NCI-H526 treated with DMSO at 0.1 percent for 48 hours (cell line): ENCODE measurements at regions not wholly inside any gene's neighbourhood (a gene's known extent, or its start where the extent isn't known, plus 50 kb on each side); places are given as distances from the start of the nearest gene placed in this dataset.

Experiments used
- DNase-seq: peaks from one replicate; lab custom pipeline; 2025; lab: John Stamatoyannopoulos, UW

DNA sequence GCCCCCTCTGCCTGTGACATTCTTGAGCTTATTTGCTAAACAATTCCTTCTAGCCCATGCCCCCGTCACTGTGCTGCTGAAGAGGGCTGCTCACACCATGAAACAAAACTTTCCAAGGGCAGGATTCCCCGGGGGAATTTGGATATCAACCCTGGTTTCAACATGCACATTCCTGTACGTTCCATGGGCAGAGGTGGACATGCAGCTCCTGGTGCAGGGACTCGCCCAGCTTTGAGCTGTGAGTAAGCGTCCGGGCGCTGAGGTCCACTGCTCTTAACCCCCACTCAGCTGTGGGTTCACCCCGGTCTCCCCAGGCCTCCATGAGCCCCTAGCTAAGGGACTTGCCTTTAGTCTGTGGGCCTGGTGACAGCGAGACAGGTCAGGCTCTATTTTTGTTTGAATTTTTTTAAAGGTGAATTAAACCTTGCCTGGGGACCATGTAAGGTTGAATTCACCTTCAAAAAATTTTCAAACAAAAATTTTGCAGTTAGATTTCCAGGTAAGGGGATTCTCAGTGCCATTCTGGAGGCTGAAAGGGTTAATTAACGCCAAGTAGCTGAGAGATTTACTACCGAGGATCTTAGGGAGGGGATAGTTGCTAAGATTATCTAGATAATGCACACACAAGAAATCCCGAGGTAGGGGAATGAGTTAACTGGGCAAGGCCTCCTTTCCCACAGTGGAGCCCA, 70.3 kb upstream of the SLC22A23 start:
- no peak for DNase-seq

DNA sequence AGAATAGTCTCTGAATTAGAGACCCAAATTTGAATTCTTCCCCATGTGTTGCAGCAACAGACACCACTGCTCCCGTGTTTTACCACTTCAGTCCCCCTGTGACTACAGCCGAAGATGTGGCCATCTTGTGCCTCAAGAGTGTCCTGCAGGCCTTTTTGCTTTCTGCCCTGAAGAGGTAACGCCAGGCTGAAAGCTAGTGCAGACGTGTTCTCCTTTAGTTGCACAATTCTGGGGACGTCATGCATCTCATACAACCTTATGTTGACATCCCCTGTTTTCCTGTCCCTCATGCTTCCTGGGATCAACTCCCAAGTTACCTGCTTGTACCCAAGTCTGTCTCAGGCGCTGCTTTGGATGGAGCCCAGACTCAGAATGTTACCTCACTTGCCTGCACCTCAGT, 69.1 kb upstream of the SLC22A23 start:
- no peak for DNase-seq

DNA sequence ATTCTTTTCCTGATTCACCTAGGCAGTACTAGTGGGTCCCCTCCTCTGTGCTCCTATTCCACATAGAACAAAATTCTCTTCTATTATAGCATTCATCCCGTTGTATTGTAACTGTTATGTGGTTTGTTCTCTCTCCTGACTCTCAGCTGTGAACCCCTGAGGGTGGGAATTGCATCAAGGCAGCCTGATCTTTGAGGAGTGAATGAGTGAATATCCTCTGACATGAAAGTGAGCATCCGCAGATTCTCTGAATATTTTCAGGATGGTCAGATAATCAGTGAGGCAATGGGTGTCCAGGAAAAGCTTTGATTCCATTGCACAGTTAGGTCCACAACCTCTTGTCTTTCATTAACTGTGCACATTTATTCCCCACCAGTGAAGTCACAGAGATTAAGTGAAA, 67.6 kb upstream of the SLC22A23 start:
- no peak for DNase-seq

DNA sequence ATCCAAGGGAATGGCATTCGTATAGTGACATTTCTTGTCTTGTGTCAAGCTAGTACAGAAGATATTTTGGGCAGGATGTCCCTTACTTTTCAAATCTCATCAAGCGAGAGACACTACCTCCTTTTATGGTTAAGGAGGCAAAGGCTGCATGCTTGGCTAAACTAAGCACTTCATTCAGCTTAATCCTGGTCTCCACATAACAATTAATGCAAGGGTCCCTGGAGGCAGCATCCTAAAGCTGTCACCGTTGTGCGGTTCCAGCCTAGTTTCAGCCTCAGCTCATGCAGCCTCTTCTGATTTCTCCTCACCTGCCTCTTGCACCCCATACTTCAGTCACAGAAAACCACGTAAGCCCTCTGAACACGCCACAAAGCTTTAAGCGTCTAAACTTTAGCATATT, 67.1 kb upstream of the SLC22A23 start:
- no peak for DNase-seq

DNA sequence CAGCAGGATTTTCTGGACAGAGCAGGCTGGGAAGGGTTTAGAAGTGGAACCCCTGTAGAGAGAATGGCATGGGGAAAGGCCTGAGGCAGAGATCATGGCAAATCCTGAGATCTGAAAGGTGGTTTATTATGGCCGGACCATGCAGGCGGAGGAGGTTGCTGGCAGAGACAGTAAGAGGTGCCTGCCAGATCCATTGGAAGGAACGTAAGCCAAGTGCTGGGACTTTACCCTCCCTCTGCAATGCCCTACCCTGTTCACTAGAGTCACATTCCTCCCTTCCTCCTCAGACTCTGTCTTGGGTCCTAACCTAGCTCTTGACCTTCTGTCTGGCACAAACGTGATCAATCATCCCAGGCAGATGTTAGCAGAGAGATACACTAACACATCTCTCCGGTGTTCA, 66.4 kb upstream of the SLC22A23 start:
- DNase-seq, result no peak

DNA sequence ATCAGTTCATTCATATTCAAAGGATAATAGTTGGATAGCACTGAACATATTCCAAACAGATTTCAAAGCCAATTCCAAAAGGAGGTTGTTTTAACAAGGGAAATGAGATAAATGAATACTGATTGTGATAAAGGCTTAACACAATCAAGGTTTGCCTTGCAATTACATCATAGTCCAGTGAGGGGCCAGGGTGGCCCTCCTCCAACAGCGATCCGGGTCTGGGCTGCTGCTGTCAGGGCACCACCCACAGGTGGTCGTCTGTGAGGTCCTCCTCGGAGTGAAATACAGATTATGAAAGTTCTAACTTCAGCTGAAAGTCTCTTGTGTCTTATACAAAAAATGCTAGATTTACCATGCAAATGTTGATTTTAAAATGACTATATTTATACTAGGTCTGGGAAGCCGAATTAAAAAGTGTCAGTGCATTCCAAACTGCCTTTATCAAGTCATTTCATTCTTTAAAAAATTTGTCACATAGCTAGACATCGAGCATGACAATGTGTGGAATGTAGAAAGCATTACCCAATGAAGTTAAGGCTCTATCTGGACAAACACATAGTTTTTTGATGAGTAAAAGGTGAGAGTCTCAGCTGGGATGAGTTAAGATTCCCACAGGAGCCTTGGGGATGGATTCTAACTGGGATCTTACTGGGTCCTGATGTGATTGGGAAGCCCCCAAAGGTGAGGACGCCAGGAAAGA, 65.9 kb upstream of the SLC22A23 start:
- DNase-seq, result no peak

DNA sequence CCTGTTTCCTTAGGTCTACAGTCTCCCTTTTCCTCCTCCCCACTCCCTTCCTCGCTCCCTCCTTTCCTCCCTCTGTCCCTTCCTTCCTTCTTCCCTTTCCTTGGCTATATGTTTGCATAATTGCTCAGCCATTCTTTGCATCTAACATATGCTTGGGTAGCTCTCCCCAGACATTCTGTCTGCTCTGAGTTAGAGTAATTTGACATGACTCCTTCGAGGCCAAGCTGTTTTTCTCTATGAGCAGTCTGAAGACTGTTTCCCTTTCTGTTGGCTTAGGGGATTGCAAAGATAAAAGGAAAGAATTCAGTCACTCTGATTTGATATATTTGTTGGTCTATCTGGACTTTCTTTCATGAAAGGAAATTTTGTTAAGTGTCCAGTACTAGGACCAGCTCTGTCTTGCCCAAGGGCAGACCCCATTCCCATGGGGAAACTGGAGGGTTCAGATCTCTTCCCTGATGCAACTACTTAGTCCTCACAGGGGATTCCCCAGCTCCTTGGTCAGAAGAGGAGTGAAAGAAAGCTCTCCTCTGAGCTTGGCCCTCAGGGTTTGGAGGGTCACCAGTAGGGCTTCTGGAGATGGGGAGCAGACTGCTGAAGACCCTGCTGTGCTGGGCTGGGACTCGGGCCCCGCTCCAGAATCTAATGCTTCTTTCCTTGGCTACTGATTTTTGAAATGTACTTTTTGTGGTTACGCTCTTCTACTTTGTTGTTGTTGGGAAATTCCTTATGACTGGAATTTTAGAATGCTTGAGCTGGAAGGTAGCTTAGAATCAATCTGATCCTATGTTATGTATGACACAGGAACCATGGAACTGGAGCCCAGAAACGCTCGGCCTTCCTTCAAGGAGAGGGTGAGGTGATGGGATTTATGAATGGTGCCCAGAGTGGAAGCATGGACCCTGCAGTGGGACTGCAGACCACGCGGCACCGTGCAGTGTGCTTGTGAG, 63.7 kb upstream of the SLC22A23 start:
- DNase-seq, result no peak

DNA sequence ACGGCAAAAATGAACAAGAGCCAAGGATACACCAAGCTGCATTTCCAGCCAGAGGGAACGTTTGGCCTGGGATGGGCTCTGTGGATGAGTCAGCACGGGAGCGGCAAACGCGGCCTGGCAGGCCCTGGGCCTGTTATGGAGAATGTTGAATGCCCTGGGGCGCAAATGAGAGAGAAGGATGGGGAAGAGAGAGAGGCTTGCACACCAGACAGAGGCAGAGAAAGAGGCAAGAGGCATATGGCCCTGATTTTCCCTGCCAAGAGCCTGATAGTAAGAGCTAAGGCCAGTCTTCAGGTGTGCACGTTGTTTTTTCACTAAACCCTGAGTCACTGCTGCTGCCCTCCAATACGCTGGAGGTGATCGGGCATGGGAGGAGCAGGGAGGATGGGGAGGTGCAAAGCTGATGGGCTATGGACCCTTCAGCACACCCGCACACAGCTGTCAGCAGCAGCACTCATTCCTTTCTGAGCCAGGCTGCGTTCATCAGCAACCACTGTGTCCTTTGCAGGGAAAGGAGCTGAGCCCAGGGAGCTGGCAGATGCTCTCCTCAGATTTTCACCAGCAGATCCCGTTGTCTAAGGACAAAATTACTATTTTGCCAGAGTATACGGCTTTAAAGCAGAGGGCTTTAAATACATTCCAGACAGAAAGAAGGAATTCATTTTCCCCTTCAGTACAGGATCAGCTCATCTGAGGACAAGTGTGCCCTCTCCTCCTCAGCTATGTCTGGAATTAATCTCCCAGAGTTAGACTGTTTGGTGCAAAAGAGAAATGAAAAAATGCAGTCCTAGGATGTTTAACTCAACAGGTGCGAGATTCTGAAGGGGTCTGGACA, 61.7 kb upstream of the SLC22A23 start:
- no peak for DNase-seq

DNA sequence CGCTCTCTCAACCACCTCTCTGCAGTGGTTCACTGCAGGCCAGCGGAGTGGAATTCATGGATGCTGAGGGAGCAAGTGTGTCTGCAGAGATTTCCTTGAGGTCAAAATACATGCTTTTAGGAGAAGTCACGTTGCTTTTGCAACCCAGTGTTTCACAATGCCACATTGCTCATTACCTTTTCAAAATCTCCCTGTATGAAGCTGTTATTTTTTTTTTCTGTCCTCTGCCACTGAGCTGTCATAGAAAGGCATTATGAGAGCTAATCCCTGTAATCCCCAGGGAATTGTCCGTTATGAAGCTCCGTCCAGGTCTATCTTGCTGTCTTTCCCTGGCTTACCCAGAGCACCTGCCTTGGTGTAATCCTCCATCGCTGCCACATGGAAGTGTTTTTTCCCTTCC, 60.5 kb upstream of the SLC22A23 start:
- DNase-seq, result peak; percentile 43

DNA sequence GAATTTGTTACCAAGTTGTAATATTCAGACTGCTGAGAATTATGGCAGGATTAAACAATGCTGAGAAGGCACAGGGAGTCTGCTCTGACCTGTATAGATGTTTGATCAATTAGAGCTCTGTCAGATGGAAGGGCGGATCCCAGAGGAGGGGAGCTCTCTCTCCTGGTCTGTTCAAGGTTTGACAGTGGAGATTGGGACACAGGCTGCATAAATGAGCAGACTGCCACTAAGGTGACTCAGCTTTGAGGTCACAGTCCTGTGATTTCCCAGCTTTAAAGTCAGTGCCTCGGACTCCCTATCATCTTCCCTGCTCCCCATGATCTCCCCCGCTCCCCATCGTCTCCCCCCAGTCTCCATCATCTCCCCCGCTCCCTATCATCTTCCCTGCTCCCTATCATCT, 59.2 kb upstream of the SLC22A23 start:
- DNase-seq, result no peak

DNA sequence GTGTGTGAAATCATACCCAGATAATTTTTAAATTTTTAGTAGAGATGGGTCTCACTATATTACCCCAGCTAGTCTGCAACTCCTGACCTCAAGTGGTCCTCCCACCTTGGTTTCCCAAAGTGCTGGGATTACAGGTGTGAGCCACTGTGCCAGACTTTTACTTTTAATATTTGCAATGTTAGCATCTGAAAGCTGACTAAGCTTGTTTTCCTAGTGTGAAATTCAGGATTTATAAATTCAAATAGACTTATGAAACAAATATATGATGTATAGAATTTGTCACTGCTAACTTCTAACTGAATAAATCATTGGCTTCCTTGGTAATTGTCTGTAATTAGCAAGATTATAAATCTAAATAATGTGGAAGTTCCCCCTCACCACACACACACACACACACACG, 58.8 kb upstream of the SLC22A23 start:
- no peak for DNase-seq

DNA sequence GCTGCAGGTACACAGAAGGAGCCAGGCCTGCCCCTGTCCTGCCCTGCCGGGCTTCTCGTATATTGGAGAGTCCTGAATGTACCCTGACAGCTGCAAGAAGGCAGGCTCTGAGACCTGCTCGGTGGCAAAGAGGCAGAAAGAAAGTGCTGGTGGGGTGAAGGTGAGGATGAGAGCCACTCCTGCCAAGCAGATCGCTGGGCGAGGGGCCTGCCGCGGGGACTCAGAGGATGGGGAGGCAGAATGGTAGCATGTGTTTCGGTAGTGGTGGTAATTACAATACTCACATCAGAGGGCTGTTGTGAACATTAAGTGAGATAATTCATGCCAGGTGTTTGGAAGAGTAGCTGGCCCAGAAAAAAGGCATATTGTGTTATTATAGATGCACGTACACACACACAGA, 56.6 kb upstream of the SLC22A23 start:
- DNase-seq, result no peak

DNA sequence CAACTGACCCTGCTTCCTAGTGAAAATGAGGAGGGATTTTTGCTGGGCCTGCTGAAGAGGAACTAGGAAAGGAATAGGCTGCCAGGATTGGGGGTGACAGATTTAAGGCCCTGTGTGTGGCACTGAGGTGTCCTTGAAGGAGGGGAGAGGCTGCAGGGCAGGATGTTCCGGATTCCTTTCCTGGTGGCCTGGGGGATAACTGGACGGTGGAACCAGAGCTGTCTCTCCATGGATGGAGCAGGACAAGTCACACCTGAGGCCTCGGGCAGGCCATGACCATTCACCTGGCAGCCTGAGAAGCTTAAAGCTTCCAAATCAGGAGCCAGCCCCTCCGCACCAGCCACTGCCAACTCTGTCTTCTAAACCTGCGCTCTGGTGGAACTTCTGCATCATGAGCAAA, 56.0 kb upstream of the SLC22A23 start:
- no peak for DNase-seq

DNA sequence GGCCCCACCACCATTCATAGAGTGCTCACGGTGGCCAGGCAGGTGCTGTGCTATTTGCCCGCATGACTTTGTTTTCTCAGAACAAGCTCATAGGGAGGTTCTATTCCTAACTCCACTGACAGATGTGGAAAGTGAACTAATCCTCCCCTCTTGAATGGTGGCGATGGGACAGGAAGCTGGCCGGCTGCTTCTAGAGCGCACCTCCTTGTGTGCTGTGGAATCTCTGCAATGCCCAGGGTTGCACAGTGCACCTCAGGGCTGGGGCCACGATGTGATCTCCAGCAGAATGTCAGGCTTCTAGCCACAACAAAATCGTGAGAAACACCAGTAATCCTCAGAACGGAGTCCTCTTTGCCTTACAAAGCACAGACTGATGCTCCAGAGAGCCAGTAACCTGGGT, 53.8 kb upstream of the SLC22A23 start:
- DNase-seq, result no peak

DNA sequence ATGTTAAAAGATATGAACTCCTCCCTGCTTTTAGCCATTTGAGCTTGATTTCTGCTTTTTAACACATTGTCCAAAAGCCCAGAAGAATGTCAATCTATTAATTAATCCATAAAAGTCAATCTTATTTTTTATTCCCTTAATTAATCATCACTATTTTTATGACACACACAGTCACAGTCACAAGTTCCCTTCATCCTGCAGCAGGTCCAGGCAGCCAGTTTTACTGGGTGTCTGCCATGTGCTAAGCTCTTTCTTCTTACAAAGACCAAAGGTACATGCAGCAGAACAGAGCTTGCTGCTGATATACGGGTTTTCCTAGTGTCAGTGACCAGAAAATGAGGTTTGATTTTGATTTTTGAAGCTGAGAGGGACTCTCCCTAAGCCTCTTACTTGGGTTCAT, 53.3 kb upstream of the SLC22A23 start:
- no peak for DNase-seq

DNA sequence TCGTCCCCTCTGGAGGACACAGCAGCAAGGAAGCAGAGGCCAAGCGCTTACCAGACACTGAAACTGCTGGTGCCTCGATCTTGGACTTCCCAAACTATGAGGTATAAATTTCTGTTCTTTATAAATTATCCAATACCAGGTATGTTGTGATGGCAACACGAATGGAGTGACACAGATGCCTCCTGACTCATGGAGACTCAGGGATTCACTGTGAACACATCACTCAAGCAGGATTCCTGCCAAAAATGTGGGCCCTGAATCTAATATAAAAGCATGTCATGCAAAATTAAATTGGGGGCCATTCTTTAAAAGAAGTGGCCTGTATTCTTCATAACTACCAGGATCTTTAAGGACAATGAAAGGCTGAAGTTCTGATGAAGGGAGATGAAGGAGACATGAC, 52.5 kb upstream of the SLC22A23 start:
- DNase-seq, result no peak

DNA sequence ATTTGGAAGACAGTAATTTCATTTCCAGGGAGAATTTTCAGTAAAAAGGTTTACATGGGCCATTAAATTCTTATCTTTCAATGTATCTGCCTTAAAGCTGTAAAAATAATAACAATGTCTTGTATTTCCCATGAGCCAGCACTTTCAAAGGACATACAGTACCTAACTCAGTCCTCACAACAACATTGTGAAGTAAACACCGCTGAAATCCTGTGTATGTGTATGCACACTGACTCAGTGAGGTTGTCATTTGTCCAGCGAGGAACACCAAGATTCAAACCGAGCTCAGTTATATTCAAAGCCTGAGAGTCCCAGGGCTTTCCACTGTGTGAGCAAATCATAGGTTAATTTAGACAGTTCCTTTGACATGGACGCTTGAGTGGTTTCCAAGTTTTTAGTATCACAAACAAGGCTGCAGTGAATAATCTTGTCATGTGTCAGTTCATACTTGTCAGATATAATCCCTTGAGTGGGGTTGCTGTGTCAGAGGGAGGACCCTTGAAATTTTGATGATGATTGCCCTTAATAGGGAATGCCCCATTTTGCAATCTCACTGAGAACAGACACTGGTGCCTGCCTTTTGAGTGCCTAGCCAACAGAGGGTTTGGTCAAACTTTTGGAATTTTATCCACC, 50.0 kb upstream of the SLC22A23 start:
- DNase-seq, result no peak
